Activated T-helper 2 cell treated with anti-CD3 and anti-CD28 coated beads, Interferon-gamma antibody, Interleukin-2, Interleukin-4, amounts not matched to agents 10 μg/mL and 5 μg/mL and 100 μg/mL, durations not matched to agents 14 hours and 24 hours and 36 hours (primary cell): ENCODE measurements at regions not wholly inside any gene's neighbourhood (a gene's known extent, or its start where the extent isn't known, plus 50 kb on each side); places are given as distances from the start of the nearest gene placed in this dataset.

Experiments
- DNase-seq: peaks from one replicate; pipeline ENCODE4 v3.0.0; 2021; ENCODE audit warnings: low spot score
- H3K27ac Mint-ChIP-seq: one replicate; pipeline ENCODE4 v1.8.0; 2021; ENCODE audit warnings: mixed read lengths
- H3K27me3 Mint-ChIP-seq: one replicate; pipeline ENCODE4 v1.8.0; 2021; ENCODE audit warnings: low read depth, mixed read lengths
- H3K36me3 Mint-ChIP-seq: one replicate; pipeline ENCODE4 v1.8.0; 2021; ENCODE audit warnings: low read depth, mixed read lengths
- H3K4me1 Mint-ChIP-seq: one replicate; pipeline ENCODE4 v1.8.0; 2021; ENCODE audit warnings: low read depth, mixed read lengths
- H3K4me3 Mint-ChIP-seq: one replicate; pipeline ENCODE4 v1.8.0; 2021; ENCODE audit warnings: low read depth, mild to moderate bottlenecking, moderate library complexity, mixed read lengths
- H3K9me3 Mint-ChIP-seq: one replicate; pipeline ENCODE4 v1.8.0; 2021; ENCODE audit warnings: mixed read lengths
- intact Hi-C: fragments of 100-400 bp; cut with micrococcal nuclease; formaldehyde crosslinking; loops from one replicate; pipeline ENCODE4 v1.15.1; 2023

DNA sequence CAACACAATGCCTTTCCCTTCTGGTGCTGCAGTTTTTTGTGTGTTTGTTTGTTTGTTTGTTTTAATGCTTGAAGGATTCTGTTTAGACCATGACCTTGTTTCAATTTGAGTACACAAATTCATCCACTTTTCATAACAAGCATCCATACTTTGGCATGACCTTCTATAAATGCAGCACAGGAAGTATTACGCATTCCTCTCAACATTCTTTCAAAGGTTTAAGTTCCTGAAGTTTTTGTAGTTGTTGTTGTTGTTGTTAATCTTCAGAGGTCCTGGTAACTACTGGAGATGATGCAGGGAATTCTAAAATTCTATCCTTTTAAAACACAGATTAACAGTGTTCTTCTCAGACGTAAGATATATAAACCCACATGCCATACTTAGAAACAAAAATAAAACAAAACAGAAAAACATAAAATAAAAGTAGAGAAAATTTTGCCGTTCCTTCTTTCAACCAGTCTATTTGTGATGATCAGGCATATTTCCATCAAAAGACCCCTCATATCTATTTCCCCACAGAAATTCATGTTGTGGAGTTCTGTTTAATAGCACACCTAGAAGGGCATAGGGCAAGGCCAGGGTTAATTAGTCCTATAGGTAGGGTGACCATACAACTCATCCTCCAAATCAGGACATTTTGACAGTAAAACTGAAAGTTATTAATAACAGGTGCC, 529.9 kb downstream of the NOVA1 start:
- intact Hi-C loops, result no loop called here
- Mint-ChIP-seq H3K27me3 (no peaks in the 10 kb centered on the region), H3K36me3 (no peaks in the 10 kb centered on the region), H3K9me3 (peaks cover 44% of the 10 kb centered on the region), H3K27ac (no peak overlapping the region), H3K4me3 (no peak overlapping the region), H3K4me1 (no peaks in the 10 kb centered on the region)
- DNase-seq, result no peak

DNA sequence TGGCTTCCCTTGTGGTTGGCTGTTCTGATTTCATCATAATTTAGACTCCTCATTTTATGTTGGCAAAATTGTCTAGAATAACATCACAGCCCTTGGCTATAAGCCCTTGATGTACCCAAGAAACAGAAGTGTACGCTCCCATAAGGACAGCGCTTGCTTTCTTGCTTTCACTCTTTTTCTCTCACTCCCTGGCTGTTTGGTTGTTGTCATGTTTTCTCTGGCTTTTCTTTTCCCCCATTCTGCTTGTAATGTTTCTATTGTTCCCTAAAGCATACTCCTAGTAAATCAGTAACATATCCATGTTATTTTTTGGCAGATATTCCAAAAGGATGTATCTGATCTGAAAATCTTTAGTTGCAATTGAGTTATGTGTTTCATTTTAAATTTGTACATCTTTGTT, 530.5 kb downstream of the NOVA1 start:
- peaks cover 42% of the 10 kb centered on the region for H3K9me3 Mint-ChIP-seq
- intact Hi-C loops, result no loop called here
- no peak for DNase-seq
- H3K27ac Mint-ChIP-seq, result no peak overlapping the region
- no peaks in the 10 kb centered on the region for H3K36me3 Mint-ChIP-seq
- no peaks in the 10 kb centered on the region for H3K4me1 Mint-ChIP-seq
- no peaks in the 10 kb centered on the region for H3K27me3 Mint-ChIP-seq
- no peak overlapping the region for H3K4me3 Mint-ChIP-seq

DNA sequence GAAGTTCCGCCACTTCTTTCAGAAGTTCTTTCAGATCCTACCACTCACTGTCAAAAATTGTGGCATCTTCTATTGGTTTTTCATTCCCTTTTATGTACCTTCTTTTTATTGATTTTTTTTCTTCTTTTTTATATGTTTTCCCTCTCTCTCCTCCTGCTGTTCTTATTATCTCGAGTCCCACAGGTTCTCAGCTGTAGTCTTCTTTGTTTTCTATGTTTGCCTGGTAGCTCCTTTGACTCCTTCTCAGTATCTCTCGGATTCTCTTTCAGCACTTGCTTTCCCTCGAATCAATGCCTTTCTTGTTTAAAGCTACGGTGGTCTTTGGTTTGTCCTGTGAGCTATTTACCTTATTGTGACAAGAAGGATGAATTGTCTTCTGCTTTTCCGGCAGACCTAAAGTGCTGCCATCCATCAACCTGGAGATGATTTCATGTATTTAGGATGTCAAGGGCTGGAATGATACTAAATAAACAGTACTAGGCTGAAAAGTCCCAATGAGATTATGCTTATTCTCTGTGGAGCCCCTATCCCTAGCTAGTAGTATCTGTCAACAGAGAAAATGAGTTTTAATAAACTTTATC, 541.7 kb downstream of the NOVA1 start:
- DNase-seq, result no peak
- no peaks in the 10 kb centered on the region for H3K4me1 Mint-ChIP-seq
- no peaks in the 10 kb centered on the region for H3K27me3 Mint-ChIP-seq
- intact Hi-C loops, result no loop called here
- no peaks in the 10 kb centered on the region for H3K36me3 Mint-ChIP-seq
- H3K27ac Mint-ChIP-seq, result no peak overlapping the region
- peaks cover 37% of the 10 kb centered on the region for H3K9me3 Mint-ChIP-seq
- H3K4me3 Mint-ChIP-seq, result no peak overlapping the region

DNA sequence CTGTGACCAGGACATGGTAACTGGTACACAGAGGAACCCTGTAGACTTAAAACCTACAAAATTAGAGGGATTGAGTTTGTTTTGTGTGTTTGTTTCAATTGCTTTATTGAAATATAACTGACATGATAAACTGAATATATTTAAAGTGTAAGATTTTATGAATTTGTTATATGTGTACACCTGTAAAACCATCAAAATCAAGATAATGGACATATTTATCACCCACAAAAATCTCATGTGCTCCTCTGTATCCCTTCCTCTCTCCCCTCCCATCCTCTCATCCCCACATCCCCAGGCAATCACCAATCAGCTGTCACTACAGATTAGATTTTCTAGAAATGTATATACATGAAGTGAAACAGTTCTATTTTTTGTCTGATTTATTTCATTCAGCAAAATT, 565.5 kb downstream of the NOVA1 start:
- no peaks in the 10 kb centered on the region for H3K4me1 Mint-ChIP-seq
- no peaks in the 10 kb centered on the region for H3K36me3 Mint-ChIP-seq
- H3K4me3 Mint-ChIP-seq, result no peak overlapping the region
- DNase-seq, result no peak
- H3K27ac Mint-ChIP-seq, result no peak overlapping the region
- H3K27me3 Mint-ChIP-seq, result no peaks in the 10 kb centered on the region
- H3K9me3 Mint-ChIP-seq, result peaks cover 69% of the 10 kb centered on the region
- intact Hi-C loops, result no loop called here

DNA sequence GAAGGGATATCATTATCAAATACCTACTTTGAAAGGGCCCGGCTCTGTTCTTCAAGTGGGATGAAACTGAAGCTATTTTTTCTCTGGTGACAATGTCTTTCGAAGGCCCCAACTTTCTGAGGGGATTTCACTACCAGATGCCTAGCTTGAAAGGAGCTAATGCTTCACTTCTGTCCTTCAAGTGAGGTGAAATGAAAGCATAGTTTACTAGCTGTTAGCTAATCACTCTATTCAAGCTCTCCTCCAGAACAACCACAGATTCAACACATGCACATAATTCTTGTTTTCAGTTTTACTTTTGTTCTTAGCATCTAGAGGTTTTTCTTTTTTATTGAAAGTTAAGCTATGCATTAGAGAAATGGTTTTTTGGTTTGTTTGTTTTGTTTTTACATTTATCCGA, 571.4 kb downstream of the NOVA1 start:
- H3K4me3 Mint-ChIP-seq, result no peak overlapping the region
- intact Hi-C loops, result no loop called here

DNA sequence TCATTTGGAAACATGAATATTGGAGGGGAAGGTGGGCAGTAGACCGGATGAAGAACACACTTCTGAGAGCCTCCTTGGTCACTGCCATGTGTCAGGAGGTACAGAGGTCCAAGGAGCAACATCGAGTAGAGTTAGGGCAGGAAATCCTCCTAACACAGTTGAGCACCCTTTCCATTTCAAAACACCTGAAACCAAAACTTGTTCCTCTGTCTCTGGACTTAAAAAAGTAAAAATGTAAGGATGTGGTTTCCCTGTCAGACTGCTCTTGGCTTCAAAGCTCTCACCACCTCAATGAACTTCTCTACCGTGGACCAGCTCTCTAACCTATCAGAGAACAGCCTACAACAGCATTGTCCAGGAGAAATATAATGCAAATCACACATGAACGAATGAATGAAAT, 573.9 kb downstream of the NOVA1 start:
- H3K36me3 Mint-ChIP-seq, result no peaks in the 10 kb centered on the region
- H3K4me1 Mint-ChIP-seq, result no peaks in the 10 kb centered on the region
- intact Hi-C loops, result no loop called here
- no peak for DNase-seq
- no peaks in the 10 kb centered on the region for H3K27me3 Mint-ChIP-seq
- no peak overlapping the region for H3K4me3 Mint-ChIP-seq
- peaks cover 59% of the 10 kb centered on the region for H3K9me3 Mint-ChIP-seq
- no peak overlapping the region for H3K27ac Mint-ChIP-seq

More for the DNA sequence above, 571.4 kb downstream of the NOVA1 start:
- no peaks in the 10 kb centered on the region for H3K4me1 Mint-ChIP-seq
- no peaks in the 10 kb centered on the region for H3K36me3 Mint-ChIP-seq
- no peaks in the 10 kb centered on the region for H3K27me3 Mint-ChIP-seq
- H3K27ac Mint-ChIP-seq, result no peak overlapping the region
- H3K9me3 Mint-ChIP-seq, result peaks cover 63% of the 10 kb centered on the region
- DNase-seq, result no peak

DNA sequence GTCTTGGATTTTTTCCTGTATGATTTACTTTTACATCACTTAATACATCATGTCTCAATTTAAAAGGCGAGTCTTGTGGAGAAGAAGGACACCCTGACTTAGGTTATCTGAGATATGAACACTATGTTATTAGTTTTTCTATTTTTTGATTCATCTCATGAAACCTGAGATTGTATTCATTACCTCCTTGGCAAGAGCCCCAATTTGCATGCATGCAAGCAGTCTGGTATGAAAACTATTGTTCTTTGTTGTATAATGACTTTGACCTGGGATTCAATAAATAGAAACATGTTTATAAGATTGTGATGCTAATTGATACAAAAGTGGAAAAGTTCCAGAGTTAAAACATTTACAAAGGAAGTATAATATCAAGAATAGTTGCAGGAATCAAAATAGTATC, 576.1 kb downstream of the NOVA1 start:
- Mint-ChIP-seq H3K36me3 (no peaks in the 10 kb centered on the region), H3K9me3 (peaks cover 56% of the 10 kb centered on the region), H3K27ac (no peak overlapping the region), H3K4me3 (no peak overlapping the region), H3K27me3 (no peaks in the 10 kb centered on the region), H3K4me1 (no peaks in the 10 kb centered on the region)
- no peak for DNase-seq
- intact Hi-C loops, result no loop called here

DNA sequence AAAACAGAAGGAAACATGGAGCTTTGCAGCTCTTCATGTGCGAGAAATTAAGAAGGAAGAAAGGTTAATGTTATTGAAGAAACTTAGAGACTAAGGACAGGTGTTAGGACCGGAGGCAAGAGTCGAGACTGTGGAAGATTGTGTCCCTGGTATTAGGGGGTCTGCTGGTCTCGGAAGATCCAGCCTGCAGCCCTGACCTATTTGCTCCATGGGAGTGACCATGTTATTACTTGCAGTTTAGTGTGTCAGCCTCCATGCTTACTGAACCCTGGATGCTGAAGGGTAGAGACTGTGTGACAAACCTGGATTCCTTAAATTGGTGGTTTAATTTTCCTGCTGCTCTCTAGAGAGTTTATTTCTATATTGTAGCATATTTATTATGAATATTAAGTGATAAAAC, 580.6 kb downstream of the NOVA1 start:
- H3K4me1 Mint-ChIP-seq, result no peaks in the 10 kb centered on the region
- H3K27me3 Mint-ChIP-seq, result no peaks in the 10 kb centered on the region
- no peaks in the 10 kb centered on the region for H3K36me3 Mint-ChIP-seq
- peaks cover 74% of the 10 kb centered on the region for H3K9me3 Mint-ChIP-seq
- no peak overlapping the region for H3K27ac Mint-ChIP-seq
- H3K4me3 Mint-ChIP-seq, result no peak overlapping the region
- intact Hi-C loops, result no loop called here
- no peak for DNase-seq

DNA sequence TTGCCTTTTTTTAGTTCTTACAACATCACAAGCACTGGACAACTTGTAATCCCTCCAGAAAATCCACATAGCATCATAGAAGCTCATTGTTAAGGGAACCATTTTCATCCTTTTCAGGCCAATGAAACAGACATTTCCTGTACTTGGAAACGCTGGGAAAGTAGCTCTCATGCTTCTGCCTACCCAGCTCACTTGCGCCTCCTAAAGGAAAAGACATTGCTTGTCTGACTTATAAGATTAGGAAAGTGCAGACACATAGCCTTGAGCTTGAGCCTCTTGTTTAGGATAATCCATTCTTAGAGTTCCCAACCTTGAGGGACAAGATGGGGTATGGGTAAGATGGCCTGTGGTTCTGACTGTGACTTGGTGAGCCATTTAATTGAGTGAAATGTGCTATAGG, 589.5 kb downstream of the NOVA1 start:
- Mint-ChIP-seq H3K27me3 (no peaks in the 10 kb centered on the region), H3K36me3 (no peaks in the 10 kb centered on the region), H3K4me3 (no peak overlapping the region), H3K27ac (no peak overlapping the region), H3K4me1 (no peaks in the 10 kb centered on the region), H3K9me3 (peaks cover 64% of the 10 kb centered on the region)
- intact Hi-C loops, result no loop called here
- no peak for DNase-seq

DNA sequence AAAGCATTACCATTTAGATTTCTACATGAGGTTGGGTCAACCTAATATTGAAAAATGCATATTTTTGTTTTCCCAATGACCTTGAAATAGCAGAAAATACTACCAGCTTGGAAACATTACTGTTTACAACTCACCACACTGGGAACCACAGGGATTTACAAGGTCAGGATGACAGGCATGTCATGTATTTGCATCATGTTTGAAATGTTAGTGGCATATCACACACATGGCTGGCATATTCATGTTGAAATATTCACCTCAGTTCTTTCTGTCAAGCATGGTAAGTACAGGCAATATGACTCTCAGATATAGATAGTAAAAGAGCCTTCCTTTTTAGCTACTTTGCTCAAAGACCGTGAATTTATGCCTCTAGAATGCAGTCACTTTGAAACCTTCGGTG, 593.5 kb downstream of the NOVA1 start:
- H3K27me3 Mint-ChIP-seq, result no peaks in the 10 kb centered on the region
- H3K27ac Mint-ChIP-seq, result no peak overlapping the region
- no peak for DNase-seq
- intact Hi-C loops, result no loop called here
- peaks cover 42% of the 10 kb centered on the region for H3K9me3 Mint-ChIP-seq
- H3K4me1 Mint-ChIP-seq, result no peaks in the 10 kb centered on the region
- H3K36me3 Mint-ChIP-seq, result no peaks in the 10 kb centered on the region
- no peak overlapping the region for H3K4me3 Mint-ChIP-seq

DNA sequence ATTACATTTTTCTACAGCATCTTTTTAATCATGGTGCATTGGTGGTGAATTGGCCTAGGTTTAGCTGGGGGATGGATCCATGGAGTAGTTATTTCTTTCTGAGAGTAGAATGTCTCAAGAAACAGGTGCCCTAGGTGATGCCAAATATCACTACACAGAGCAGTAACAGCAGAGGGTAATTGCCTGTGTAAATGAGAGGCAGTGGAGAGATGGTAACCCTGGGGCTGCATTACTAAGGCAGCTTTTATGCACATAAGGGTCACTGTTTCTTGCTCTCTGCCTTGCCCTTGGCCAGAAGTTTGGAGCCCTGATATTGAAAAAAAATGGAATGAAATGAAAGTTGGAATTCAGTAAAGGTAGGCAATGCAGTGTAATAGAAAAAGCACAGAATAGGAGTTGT, 604.0 kb downstream of the NOVA1 start:
- Mint-ChIP-seq H3K4me1 (no peaks in the 10 kb centered on the region), H3K36me3 (no peaks in the 10 kb centered on the region), H3K27ac (no peak overlapping the region), H3K4me3 (no peak overlapping the region), H3K9me3 (peaks cover 54% of the 10 kb centered on the region), H3K27me3 (no peaks in the 10 kb centered on the region)
- intact Hi-C loops, result no loop called here
- DNase-seq, result no peak

DNA sequence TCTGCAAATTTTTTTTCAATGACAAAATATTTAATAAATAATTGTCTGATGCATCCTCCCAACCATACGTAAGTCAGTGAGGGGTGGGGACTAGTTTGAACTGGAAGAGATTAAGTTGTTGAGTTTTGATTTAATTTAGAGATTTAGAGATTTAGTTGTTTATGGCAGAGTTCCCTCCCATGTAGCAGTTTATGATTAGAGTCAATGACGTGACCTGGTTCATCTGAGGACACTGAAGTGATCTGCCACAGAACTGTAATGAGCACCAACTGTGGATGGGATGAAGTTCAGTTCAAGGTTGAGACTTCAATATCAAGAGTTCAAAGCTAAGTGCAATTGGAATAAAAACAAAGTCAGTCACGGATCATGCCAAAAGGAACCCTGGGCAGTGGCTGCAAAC, 609.3 kb downstream of the NOVA1 start:
- no peak overlapping the region for H3K27ac Mint-ChIP-seq
- DNase-seq, result no peak
- H3K27me3 Mint-ChIP-seq, result no peaks in the 10 kb centered on the region
- no peak overlapping the region for H3K4me3 Mint-ChIP-seq
- no peaks in the 10 kb centered on the region for H3K4me1 Mint-ChIP-seq
- intact Hi-C loops, result no loop called here
- no peaks in the 10 kb centered on the region for H3K36me3 Mint-ChIP-seq
- peaks cover 61% of the 10 kb centered on the region for H3K9me3 Mint-ChIP-seq

DNA sequence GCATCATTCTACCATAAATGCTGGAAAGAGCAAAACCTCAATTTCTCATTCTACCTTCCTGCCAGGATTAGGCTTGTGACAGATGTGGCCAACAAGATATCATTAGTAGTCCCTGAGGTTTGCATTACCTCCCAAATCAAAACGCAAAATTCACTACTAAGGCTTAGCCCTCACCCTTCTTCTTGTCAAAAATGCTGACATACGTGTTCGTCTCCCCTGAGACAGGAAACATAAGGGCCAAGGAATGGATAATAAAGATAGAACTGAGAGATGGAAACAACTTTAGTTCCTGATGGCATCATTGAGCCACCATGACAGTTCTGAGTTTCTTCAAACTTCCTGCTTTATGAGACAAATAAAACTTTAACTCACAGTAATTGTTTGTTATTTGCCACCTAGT, 642.1 kb downstream of the NOVA1 start:
- intact Hi-C loops, result no loop called here
- no peak for DNase-seq
- no peaks in the 10 kb centered on the region for H3K36me3 Mint-ChIP-seq
- H3K9me3 Mint-ChIP-seq, result peaks cover 56% of the 10 kb centered on the region
- no peaks in the 10 kb centered on the region for H3K4me1 Mint-ChIP-seq
- H3K4me3 Mint-ChIP-seq, result no peak overlapping the region
- H3K27me3 Mint-ChIP-seq, result no peaks in the 10 kb centered on the region
- H3K27ac Mint-ChIP-seq, result no peak overlapping the region
